PC-3 (cell line): ENCODE measurements at regions not wholly inside any gene's neighbourhood (a gene's known extent, or its start where the extent isn't known, plus 50 kb on each side); places are given as distances from the start of the nearest gene placed in this dataset.

ENCODE experiments used
- ATAC-seq: fragments of 200-7000 bp; cut with Tn5 transposase; 2 replicates; pipeline ENCODE4 v1.9.1; 2020; ENCODE audit warnings: mild to moderate bottlenecking, moderate library complexity
- BruUV-seq: library from RNA; stranded (reverse); fragments of 400-500 nt; replicated peaks from 2 replicates; lab custom pipeline; 2021; lab: Mats Ljungman, UMichigan
- CTCF ChIA-PET: fragments of 300-600 bp; sonication (Branson Sonifier 250); formaldehyde crosslinking; loops from one replicate; lab custom pipeline; 2022; ENCODE audit warnings: antibody characterized with exemption; lab: Charles Lee
- POLR2A ChIA-PET: fragments of 300-600 bp; sonication (Branson Sonifier 250); formaldehyde crosslinking; loops from one replicate; lab custom pipeline; 2022; ENCODE audit warnings: antibody characterized with exemption; ENCODE audit not compliant: unreplicated experiment; lab: Charles Lee
- DNase-seq: peaks from one replicate; pipeline ENCODE4 v3.0.0-alpha.2; 2015
- H2AFZ ChIP-seq: fragments of 300-600 bp; sonication (generic); 2 replicates; pipeline ENCODE4 v1.6.0; 2016; ENCODE audit warnings: antibody characterized with exemption, low read length
- H3F3A ChIP-seq: fragments of 300-600 bp; sonication (generic); one replicate; pipeline ENCODE4 v1.6.0; 2017; ENCODE audit warnings: antibody characterized with exemption, low read length, control low read depth, mild to moderate bottlenecking; ENCODE audit not compliant: unreplicated experiment
- H3K27ac ChIP-seq: fragments of 300-600 bp; sonication (generic); 2 replicates; pipeline ENCODE4 v1.5.1; 2016; ENCODE audit warnings: mild to moderate bottlenecking, low read length
- H3K27me3 ChIP-seq: fragments of 300-600 bp; sonication (generic); 2 replicates; pipeline ENCODE4 v1.6.1; 2016; ENCODE audit warnings: low read length, mixed read lengths
- H3K36me3 ChIP-seq: fragments of 300-600 bp; sonication (generic); 2 replicates; pipeline ENCODE4 v1.6.1; 2016; ENCODE audit warnings: low read depth, mixed run types, low read length, mixed read lengths
- H3K4me1 ChIP-seq: fragments of 300-600 bp; sonication (generic); 2 replicates; pipeline ENCODE4 v1.5.1; 2016; ENCODE audit warnings: low read length; ENCODE audit not compliant: insufficient read depth
- H3K4me2 ChIP-seq: fragments of 300-600 bp; sonication (generic); 2 replicates; pipeline ENCODE4 v1.6.0; 2016; ENCODE audit warnings: low read length
- H3K4me3 ChIP-seq: fragments of 300-600 bp; sonication (generic); 2 replicates; pipeline ENCODE4 v1.5.1; 2016; ENCODE audit warnings: mild to moderate bottlenecking, low read length, mixed read lengths
- H3K79me2 ChIP-seq: fragments of 300-600 bp; sonication (generic); 2 replicates; pipeline ENCODE4 v1.6.1; 2017; ENCODE audit warnings: low read length, mixed read lengths
- H3K9ac ChIP-seq: fragments of 300-600 bp; sonication (generic); 2 replicates; pipeline ENCODE4 v1.6.0; 2016; ENCODE audit warnings: mild to moderate bottlenecking, low read length
- H3K9me2 ChIP-seq: fragments of 300-600 bp; sonication (generic); replicated peaks from 2 replicates; pipeline ENCODE4 v1.6.1; 2016; ENCODE audit warnings: mixed run types, low read length, mixed read lengths
- H3K9me3 ChIP-seq: fragments of 300-600 bp; sonication (generic); 2 replicates; pipeline ENCODE4 v1.6.1; 2016; ENCODE audit warnings: low read length, mixed read lengths
- H4K20me1 ChIP-seq: fragments of 300-600 bp; sonication (generic); 2 replicates; pipeline ENCODE4 v1.6.1; 2016; ENCODE audit warnings: low read length, mixed read lengths
- CTCF ChIP-seq: fragments of 300-600 bp; sonication (generic); conservative IDR thresholded peaks from 2 replicates; pipeline ENCODE4 v1.5.1; 2017; ENCODE audit warnings: antibody characterized with exemption, low read depth, mild to moderate bottlenecking, low read length
- EZH2 ChIP-seq: fragments of 300-600 bp; sonication (generic); IDR thresholded peaks from one replicate; pipeline ENCODE4 v1.6.1; 2017; ENCODE audit warnings: antibody characterized with exemption, mild to moderate bottlenecking, low read length; ENCODE audit not compliant: unreplicated experiment
- EZH2phosphoT487 ChIP-seq: fragments of 300-600 bp; sonication (generic); IDR thresholded peaks from 2 replicates; pipeline ENCODE4 v1.6.1; 2018; ENCODE audit warnings: mild to moderate bottlenecking, antibody characterized with exemption, low read length, borderline replicate concordance
- intact Hi-C: fragments of 100-400 bp; cut with micrococcal nuclease; formaldehyde crosslinking; loops from 2 replicates; pipeline ENCODE4 v1.9.0; 2023

- intact Hi-C loops, result no loop called here
- POLR2A ChIA-PET, result no interaction called here
- H2AFZ ChIP-seq, result no peak overlapping the region
- H3K9me2 ChIP-seq, result no peaks in the 10 kb centered on the region
- no peaks in the 10 kb centered on the region for H4K20me1 ChIP-seq
- H3K4me3 ChIP-seq, result no peak overlapping the region
- no peak overlapping the region for H3K9ac ChIP-seq
- ATAC-seq (no peak), DNase-seq (no peak)
- H3K4me2 ChIP-seq, result no peak overlapping the region
- no peaks in the 10 kb centered on the region for H3K79me2 ChIP-seq
- H3K27me3 ChIP-seq, result no peaks in the 10 kb centered on the region
- H3K36me3 ChIP-seq, result no peaks in the 10 kb centered on the region
- no TSS peak for BruUV-seq
- no peak overlapping the region for H3K27ac ChIP-seq
- no peaks in the 10 kb centered on the region for H3K9me3 ChIP-seq
- TF ChIP-seq EZH2 (no peak), CTCF (no peak), EZH2phosphoT487 (no peak)
- CTCF ChIA-PET, result no interaction called here
- H3F3A ChIP-seq, result no peaks in the 10 kb centered on the region
- peaks cover 8% of the 10 kb centered on the region; the same call in 1 of the 2 replicates for H3K4me1 ChIP-seq
These were observed 53.5 kb upstream of the SLC22A15 start for GRCh38 chr1:115922801-115923200.

GRCh38 chr1:115924770-115925169 is 51.5 kb upstream of the SLC22A15 start:
- POLR2A ChIA-PET, result no interaction called here
- TF ChIP-seq EZH2 (no peak), EZH2phosphoT487 (no peak)
- Histone ChIP-seq H3K4me2 (peak overlapping the region; percentile 26), H4K20me1 (no peaks in the 10 kb centered on the region), H3K4me3 (no peak overlapping the region), H3K27ac (no peak overlapping the region), H3K27me3 (no peaks in the 10 kb centered on the region), H3F3A (no peaks in the 10 kb centered on the region), H3K9ac (no peak overlapping the region), H3K36me3 (no peaks in the 10 kb centered on the region), H3K79me2 (no peaks in the 10 kb centered on the region), H3K9me3 (no peaks in the 10 kb centered on the region), H3K4me1 (peaks cover 11% of the 10 kb centered on the region; the same call in 1 of the 2 replicates), H2AFZ (peak overlapping the region; percentile 24), H3K9me2 (no peaks in the 10 kb centered on the region)
- BruUV-seq, result no TSS peak
- intact Hi-C loops, result no loop called here
- peak; percentile 43 for DNase-seq
- CTCF ChIA-PET, result no interaction called here
- peak; percentile 54 for ATAC-seq

GRCh38 chr1:115925467-115925866 is 50.8 kb upstream of the SLC22A15 start:
- no TSS peak for BruUV-seq
- H3K4me1 ChIP-seq, result peaks cover 16% of the 10 kb centered on the region; the same call in 1 of the 2 replicates
- CTCF ChIA-PET, result no interaction called here
- H3F3A ChIP-seq, result no peaks in the 10 kb centered on the region
- no peaks in the 10 kb centered on the region for H3K9me2 ChIP-seq
- no peak for DNase-seq
- no peak for TF ChIP-seq EZH2phosphoT487
- no peak for TF ChIP-seq EZH2
- TF ChIP-seq CTCF, result no peak
- H3K79me2 ChIP-seq, result no peaks in the 10 kb centered on the region
- H3K9ac ChIP-seq, result no peak overlapping the region
- POLR2A ChIA-PET, result no interaction called here
- intact Hi-C loops, result no loop called here
- no peak overlapping the region for H3K4me3 ChIP-seq
- ATAC-seq, result no peak
- no peak overlapping the region for H3K27ac ChIP-seq
- H3K9me3 ChIP-seq, result no peaks in the 10 kb centered on the region
- no peaks in the 10 kb centered on the region for H3K27me3 ChIP-seq
- H4K20me1 ChIP-seq, result no peaks in the 10 kb centered on the region
- H2AFZ ChIP-seq, result no peak overlapping the region
- H3K36me3 ChIP-seq, result no peaks in the 10 kb centered on the region
- no peak overlapping the region for H3K4me2 ChIP-seq
